WTC11 (cell line): ENCODE measurements at regions not wholly inside any gene's neighbourhood (a gene's known extent, or its start where the extent isn't known, plus 50 kb on each side); places are given as distances from the start of the nearest gene placed in this dataset.

Source experiments
- ATAC-seq: fragments of 200-7000 bp; cut with Tn5 transposase; 2 replicates; pipeline ENCODE4 v1.10.0; 2021; ENCODE audit warnings: mild to moderate bottlenecking, moderate library complexity
- CTCF ChIA-PET: fragments of 300-600 bp; sonication (Branson Sonifier 250); formaldehyde crosslinking; loops from one replicate; lab custom pipeline; 2021; ENCODE audit warnings: antibody characterized with exemption; lab: Charles Lee
- POLR2A ChIA-PET: fragments of 350-600 bp; sonication (Branson Sonifier 250); formaldehyde crosslinking; loops from one replicate; lab custom pipeline; 2021; ENCODE audit warnings: antibody characterized with exemption; lab: Charles Lee
- DNase-seq: peaks from one replicate; pipeline ENCODE4 v3.0.0; 2021; ENCODE audit warnings: low spot score
- H3K27ac Mint-ChIP-seq: 2 replicates; pipeline ENCODE4 v1.8.0; 2021; ENCODE audit warnings: mixed read lengths
- H3K27me3 Mint-ChIP-seq: 2 replicates; pipeline ENCODE4 v1.8.0; 2021; ENCODE audit warnings: low read depth, mild to moderate bottlenecking, moderate library complexity, mixed read lengths
- H3K36me3 Mint-ChIP-seq: 2 replicates; pipeline ENCODE4 v1.8.0; 2021; ENCODE audit warnings: mixed read lengths
- H3K4me1 Mint-ChIP-seq: 2 replicates; pipeline ENCODE4 v1.8.0; 2022; ENCODE audit warnings: mixed read lengths
- H3K4me3 Mint-ChIP-seq: 2 replicates; pipeline ENCODE4 v1.8.0; 2021; ENCODE audit warnings: mild to moderate bottlenecking, moderate library complexity, mixed read lengths
- H3K9me3 Mint-ChIP-seq: 2 replicates; pipeline ENCODE4 v1.8.0; 2021; ENCODE audit warnings: mixed read lengths
- ATF6 ChIP-seq: sonication (generic); formaldehyde crosslinking; IDR thresholded peaks from 2 replicates; pipeline ENCODE4 v1.8.1; 2023; ENCODE audit warnings: mild to moderate bottlenecking, missing genetic modification reagents
- CREB1 ChIP-seq: sonication (generic); formaldehyde crosslinking; IDR thresholded peaks from 2 replicates; pipeline ENCODE4 v1.8.0; 2023; ENCODE audit warnings: mild to moderate bottlenecking, missing genetic modification reagents
- CTCF ChIP-seq: fragments of 200-600 bp; IDR thresholded peaks from 2 replicates; pipeline ENCODE4 v1.8.0; 2022; ENCODE audit warnings: antibody characterized with exemption
- ELF4 ChIP-seq: sonication (generic); formaldehyde crosslinking; IDR thresholded peaks from 2 replicates; pipeline ENCODE4 v1.8.1; 2022; ENCODE audit warnings: low read depth, mild to moderate bottlenecking, moderate library complexity, missing genetic modification reagents
- ERG ChIP-seq: fragments of 250-450 bp; sonication (Bioruptor Pico); IDR thresholded peaks from 2 replicates; pipeline ENCODE4 v1.8.0; 2021; ENCODE audit warnings: mild to moderate bottlenecking
- FOXJ3 ChIP-seq: sonication (generic); formaldehyde crosslinking; IDR thresholded peaks from 2 replicates; pipeline ENCODE4 v1.9.0; 2021; ENCODE audit warnings: missing genetic modification reagents, mild to moderate bottlenecking, borderline replicate concordance
- GTF2I ChIP-seq: fragments of 250-450 bp; sonication (Bioruptor Pico); conservative IDR thresholded peaks from 2 replicates; pipeline ENCODE4 v1.4.0; 2021; ENCODE audit warnings: mild to moderate bottlenecking
- IRF1 ChIP-seq: sonication (generic); formaldehyde crosslinking; IDR thresholded peaks from 2 replicates; pipeline ENCODE4 v1.8.0; 2023; ENCODE audit warnings: missing genetic modification reagents
- JAZF1 ChIP-seq: fragments of 250-450 bp; sonication (Bioruptor Pico); IDR thresholded peaks from 2 replicates; pipeline ENCODE4 v1.9.0; 2021; ENCODE audit warnings: moderate library complexity, mild to moderate bottlenecking, inconsistent platforms
- NFYB ChIP-seq: sonication (generic); formaldehyde crosslinking; conservative IDR thresholded peaks from 2 replicates; pipeline ENCODE4 v1.8.0; 2022; ENCODE audit warnings: low read depth, missing genetic modification reagents
- OVOL2 ChIP-seq: fragments of 250-450 bp; sonication (Bioruptor Pico); IDR thresholded peaks from 2 replicates; pipeline ENCODE4 v1.9.0; 2021; ENCODE audit warnings: mild to moderate bottlenecking, borderline replicate concordance
- PRRX2 ChIP-seq: fragments of 250-450 bp; sonication (Bioruptor Pico); IDR thresholded peaks from 2 replicates; pipeline ENCODE4 v1.8.0; 2021; ENCODE audit warnings: mild to moderate bottlenecking
- RORB ChIP-seq: fragments of 250-450 bp; sonication (Bioruptor Pico); IDR thresholded peaks from 2 replicates; pipeline ENCODE4 v1.9.0; 2021; ENCODE audit warnings: mild to moderate bottlenecking
- SOX15 ChIP-seq: fragments of 250-450 bp; sonication (Bioruptor Pico); IDR thresholded peaks from 2 replicates; pipeline ENCODE4 v1.9.0; 2021; ENCODE audit warnings: mild to moderate bottlenecking
- ZNF219 ChIP-seq: sonication (generic); formaldehyde crosslinking; IDR thresholded peaks from 2 replicates; pipeline ENCODE4 v1.8.0; 2023; ENCODE audit warnings: missing genetic modification reagents, mild to moderate bottlenecking, borderline replicate concordance
- ZNF317 ChIP-seq: sonication (generic); formaldehyde crosslinking; IDR thresholded peaks from 2 replicates; pipeline ENCODE4 v1.8.1; 2023; ENCODE audit warnings: low read depth, mild to moderate bottlenecking, moderate library complexity, missing genetic modification reagents, borderline replicate concordance
- ZNF396 ChIP-seq: fragments of 250-450 bp; sonication (Bioruptor Pico); IDR thresholded peaks from 2 replicates; pipeline ENCODE4 v1.8.0; 2021; ENCODE audit warnings: mild to moderate bottlenecking, moderate library complexity, borderline replicate concordance
- ZNF416 ChIP-seq: fragments of 250-450 bp; sonication (Bioruptor Pico); IDR thresholded peaks from 2 replicates; pipeline ENCODE4 v1.9.0; 2021; ENCODE audit warnings: mild to moderate bottlenecking, inconsistent platforms
- ZNF512 ChIP-seq: sonication (generic); formaldehyde crosslinking; IDR thresholded peaks from 2 replicates; pipeline ENCODE4 v1.8.1; 2022; ENCODE audit warnings: missing genetic modification reagents, borderline replicate concordance
- ZNF532 ChIP-seq: fragments of 250-450 bp; sonication (Bioruptor Pico); IDR thresholded peaks from 2 replicates; pipeline ENCODE4 v1.9.0; 2021; ENCODE audit warnings: mild to moderate bottlenecking, borderline replicate concordance

- no peaks in the 10 kb centered on the region for H3K4me1 Mint-ChIP-seq
- H3K27me3 Mint-ChIP-seq = peaks cover 6% of the 10 kb centered on the region
- POLR2A ChIA-PET = interaction anchor here (0.9 kb wide), 1 partner anchor 21 kb away, joined by 3 read pairs; no protein-coding TSS in a partner anchor
- CTCF ChIA-PET = no interaction called here
- TF ChIP-seq CREB1 (no peak), ZNF317 (CRISPR knock-in tag) (peak; percentile 100)
- DNase-seq = peak; percentile 1
- peaks cover 23% of the 10 kb centered on the region for H3K36me3 Mint-ChIP-seq
- no peak overlapping the region for H3K27ac Mint-ChIP-seq
- H3K9me3 Mint-ChIP-seq = peaks cover 39% of the 10 kb centered on the region
- ATAC-seq = no peak
- no peak overlapping the region for H3K4me3 Mint-ChIP-seq
These were observed 609.5 kb downstream of the BRD1 start for GRCh38 chr22:49218142-49218541.

- CTCF ChIA-PET = no interaction called here
- no peak for TF ChIP-seq ZNF396
- no peak for TF ChIP-seq SOX15
- no peak for TF ChIP-seq ERG (CRISPR knock-in tag)
- no peak for TF ChIP-seq RORB
- TF ChIP-seq ZNF512 = no peak
- TF ChIP-seq ZNF416 = no peak
- no peak for TF ChIP-seq NFYB (CRISPR knock-in tag)
- no peak for TF ChIP-seq PRRX2 (CRISPR knock-in tag)
- no peak for TF ChIP-seq JAZF1 (CRISPR knock-in tag)
- TF ChIP-seq ZNF219 (CRISPR knock-in tag) = no peak
- TF ChIP-seq FOXJ3 = no peak
- no peak for TF ChIP-seq OVOL2 (CRISPR knock-in tag)
- no peak for TF ChIP-seq ELF4 (CRISPR knock-in tag)
- no peak for ATAC-seq
- H3K27ac Mint-ChIP-seq = no peak overlapping the region
- POLR2A ChIA-PET = no interaction called here
- peak; percentile 5 for DNase-seq
- no peaks in the 10 kb centered on the region for H3K4me1 Mint-ChIP-seq
- H3K4me3 Mint-ChIP-seq = no peak overlapping the region
- peaks cover 23% of the 10 kb centered on the region for H3K36me3 Mint-ChIP-seq
- peaks cover 39% of the 10 kb centered on the region for H3K9me3 Mint-ChIP-seq
- peaks cover 6% of the 10 kb centered on the region for H3K27me3 Mint-ChIP-seq
These were observed 611.1 kb downstream of the BRD1 start for GRCh38 chr22:49216579-49216978.

- no peak for DNase-seq
- ChIA-PET POLR2A (no interaction called here), CTCF (no interaction called here)
These were observed 611.8 kb downstream of the BRD1 start for GRCh38 chr22:49215840-49216239.

More at GRCh38 chr22:49215840-49216239, 611.8 kb downstream of the BRD1 start:
- Mint-ChIP-seq H3K4me1 (no peaks in the 10 kb centered on the region), H3K27me3 (peaks cover 6% of the 10 kb centered on the region), H3K27ac (no peak overlapping the region), H3K4me3 (no peak overlapping the region), H3K36me3 (peaks cover 23% of the 10 kb centered on the region), H3K9me3 (peaks cover 39% of the 10 kb centered on the region)
- ATAC-seq = no peak
- TF ChIP-seq ATF6 (CRISPR knock-in tag) = no peak
- no peak for TF ChIP-seq IRF1 (CRISPR knock-in tag)
- TF ChIP-seq GTF2I (CRISPR knock-in tag) = no peak
- no peak for TF ChIP-seq ZNF532 (CRISPR knock-in tag)
- TF ChIP-seq FOXJ3 = no peak
- no peak for TF ChIP-seq CTCF
